ENCODE measurements at regions not wholly inside any gene's neighbourhood (a gene's known extent, or its start where the extent isn't known, plus 50 kb on each side); places are given as distances from the start of the nearest gene placed in this dataset.

DNA sequence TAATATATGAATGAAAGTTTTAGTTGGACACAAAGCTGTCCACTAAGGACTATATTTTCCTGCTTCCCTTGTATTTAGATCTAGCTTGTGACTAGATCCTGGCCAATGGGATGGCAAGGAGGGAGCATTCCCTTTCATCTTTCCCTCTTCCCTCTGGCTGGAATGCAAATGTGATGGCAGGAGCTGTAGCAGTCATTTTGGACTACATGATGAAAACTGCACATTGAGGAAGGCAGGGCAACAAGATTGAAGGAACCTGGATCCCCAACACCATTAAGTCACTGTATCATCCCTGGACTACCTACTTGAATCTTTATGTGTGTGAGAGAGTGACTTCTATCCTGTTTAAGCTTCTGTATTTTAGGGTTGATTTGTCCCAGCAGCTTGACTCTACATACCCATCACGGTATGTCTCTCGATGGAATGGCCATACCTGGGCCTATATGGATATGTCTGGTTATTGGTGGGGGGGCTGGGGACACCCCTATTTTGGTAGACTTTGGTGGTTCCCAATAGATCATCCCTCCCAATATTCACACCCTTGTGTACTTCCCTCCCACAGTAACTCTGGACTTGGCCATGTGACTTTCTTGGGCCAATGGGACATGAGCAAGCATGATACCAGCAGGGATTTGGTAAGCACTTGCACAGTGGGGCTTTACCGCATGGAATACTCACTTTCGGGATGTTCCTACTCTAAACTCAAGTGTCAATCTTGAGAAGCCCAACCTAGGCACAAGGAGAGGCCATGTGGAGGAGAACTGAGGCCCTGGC, 128.5 kb downstream of the VEGFA start:
- no peak for TF ChIP-seq POLR2A (IDR thresholded peaks at IDR 0.05)
- no peak for TF ChIP-seq CTCF (IDR thresholded peaks at IDR 0.05)

All from esophagus squamous epithelium (tissue), 4 donors.